ENCODE measurements at regions not wholly inside any gene's neighbourhood (a gene's known extent, or its start where the extent isn't known, plus 50 kb on each side); places are given as distances from the start of the nearest gene placed in this dataset.

GRCh38 chr2:128457006-128457604 lies 138.4 kb upstream of the HS6ST1 start:
- no peak overlapping the region for H3K4me3 ChIP-seq (ENCODE audit: low read depth, low read length)
- TF ChIP-seq, protein P1, sequence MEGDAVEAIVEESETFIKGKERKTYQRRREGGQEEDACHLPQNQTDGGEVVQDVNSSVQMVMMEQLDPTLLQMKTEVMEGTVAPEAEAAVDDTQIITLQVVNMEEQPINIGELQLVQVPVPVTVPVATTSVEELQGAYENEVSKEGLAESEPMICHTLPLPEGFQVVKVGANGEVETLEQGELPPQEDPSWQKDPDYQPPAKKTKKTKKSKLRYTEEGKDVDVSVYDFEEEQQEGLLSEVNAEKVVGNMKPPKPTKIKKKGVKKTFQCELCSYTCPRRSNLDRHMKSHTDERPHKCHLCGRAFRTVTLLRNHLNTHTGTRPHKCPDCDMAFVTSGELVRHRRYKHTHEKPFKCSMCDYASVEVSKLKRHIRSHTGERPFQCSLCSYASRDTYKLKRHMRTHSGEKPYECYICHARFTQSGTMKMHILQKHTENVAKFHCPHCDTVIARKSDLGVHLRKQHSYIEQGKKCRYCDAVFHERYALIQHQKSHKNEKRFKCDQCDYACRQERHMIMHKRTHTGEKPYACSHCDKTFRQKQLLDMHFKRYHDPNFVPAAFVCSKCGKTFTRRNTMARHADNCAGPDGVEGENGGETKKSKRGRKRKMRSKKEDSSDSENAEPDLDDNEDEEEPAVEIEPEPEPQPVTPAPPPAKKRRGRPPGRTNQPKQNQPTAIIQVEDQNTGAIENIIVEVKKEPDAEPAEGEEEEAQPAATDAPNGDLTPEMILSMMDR (IDR thresholded peaks at IDR 0.05; ENCODE audit: control insufficient read depth, extremely low read depth, insufficient read depth): no peak
- DNase-seq (ENCODE audit: low read depth): no peak

GRCh38 chr2:128457716-128458115 lies 139.0 kb upstream of the HS6ST1 start:
- no peak overlapping the region for H3K4me3 ChIP-seq (ENCODE audit: low read depth, low read length)
- TF ChIP-seq, protein P1 (IDR thresholded peaks at IDR 0.05; ENCODE audit: control insufficient read depth, extremely low read depth, insufficient read depth): no peak
- no peak for DNase-seq (ENCODE audit: low read depth)

DNA sequence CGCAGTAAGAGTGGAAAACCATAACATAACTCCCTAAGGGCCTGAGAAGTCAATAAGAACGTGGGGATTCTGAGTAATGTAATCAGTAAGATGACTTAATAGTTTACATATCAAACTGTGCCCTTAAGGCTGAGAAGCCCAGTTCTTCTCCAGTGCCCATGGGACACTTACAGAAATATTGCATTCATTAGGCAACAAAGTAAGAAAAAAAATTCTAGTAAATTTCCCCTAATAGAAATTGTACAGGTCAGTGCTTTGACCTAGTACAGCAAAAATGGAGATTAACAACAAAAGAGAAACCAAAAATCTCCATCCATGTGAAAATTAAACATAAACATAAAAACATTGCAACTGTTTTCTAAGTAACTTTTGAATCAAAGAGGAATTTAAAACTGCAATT lies 139.8 kb upstream of the HS6ST1 start:
- no peak for DNase-seq (ENCODE audit: low read depth)
- H3K4me3 ChIP-seq (ENCODE audit: low read depth, low read length): no peak overlapping the region

DNA sequence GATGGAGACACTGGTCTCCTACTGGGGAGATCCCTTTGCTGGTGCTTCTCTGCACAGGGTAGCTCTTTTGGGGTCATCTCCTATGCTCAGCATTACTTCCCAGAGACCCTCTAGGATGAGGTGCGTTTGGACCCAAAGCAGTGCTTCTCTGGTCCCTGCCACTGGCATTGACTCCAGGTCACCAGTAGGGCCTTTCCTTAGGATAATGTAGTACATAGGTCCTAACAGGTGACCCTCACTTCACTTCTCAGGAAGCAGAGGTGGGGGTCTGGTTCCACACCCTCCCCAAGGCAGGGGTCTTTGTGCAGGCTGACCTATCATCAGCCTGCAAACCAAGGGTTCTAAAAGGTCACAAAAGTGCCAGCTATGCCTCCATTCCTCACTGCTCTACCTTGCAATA lies 145.8 kb upstream of the HS6ST1 start:
- H3K4me3 ChIP-seq (ENCODE audit: low read depth, low read length): no peak overlapping the region
- TF ChIP-seq, protein P1 (IDR thresholded peaks at IDR 0.05; ENCODE audit: control insufficient read depth, extremely low read depth, insufficient read depth): no peak
- no peak for DNase-seq (ENCODE audit: low read depth)

More for the DNA sequence above, 139.8 kb upstream of the HS6ST1 start:
- TF ChIP-seq, protein P1 (IDR thresholded peaks at IDR 0.05; ENCODE audit: control insufficient read depth, extremely low read depth, insufficient read depth): no peak

GRCh38 chr2:128465246-128466170 lies 146.8 kb upstream of the HS6ST1 start:
- DNase-seq (ENCODE audit: low read depth): no peak
- H3K4me3 ChIP-seq (ENCODE audit: low read depth, low read length): no peak overlapping the region
- TF ChIP-seq, protein P1 (IDR thresholded peaks at IDR 0.05; ENCODE audit: control insufficient read depth, extremely low read depth, insufficient read depth): no peak

GRCh38 chr2:128466376-128466775 lies 147.7 kb upstream of the HS6ST1 start:
- TF ChIP-seq, protein P1 (IDR thresholded peaks at IDR 0.05; ENCODE audit: control insufficient read depth, extremely low read depth, insufficient read depth): no peak
- no peak for DNase-seq (ENCODE audit: low read depth)
- no peak overlapping the region for H3K4me3 ChIP-seq (ENCODE audit: low read depth, low read length)

Data from LNCaP clone FGC (cell line).